ENCODE measurements at regions not wholly inside any gene's neighbourhood (a gene's known extent, or its start where the extent isn't known, plus 50 kb on each side); places are given as distances from the start of the nearest gene placed in this dataset.

GRCh38 chr5:125044491-125045282 lies 298.2 kb upstream of the ZNF608 start:
- Mint-ChIP-seq H3K27me3 (no peaks in the 10 kb centered on the region), H3K4me3 (no peak overlapping the region), H3K4me1 (ENCODE audit: low read depth in 2 of 2) (no peaks in the 10 kb centered on the region), H3K36me3 (ENCODE audit: insufficient read depth) (no peaks in the 10 kb centered on the region), H3K9me3 (peaks cover 0 to under 1% of the 10 kb centered on the region in 2 donors), H3K27ac (no peak overlapping the region)
- DNase-seq: no peak
- ATAC-seq (replicated peaks): no peak

GRCh38 chr5:125045646-125046045 lies 299.2 kb upstream of the ZNF608 start:
- Mint-ChIP-seq H3K4me3 (no peak overlapping the region), H3K9me3 (no peaks in the 10 kb centered on the region), H3K27ac (no peak overlapping the region), H3K36me3 (ENCODE audit: insufficient read depth) (no peaks in the 10 kb centered on the region), H3K4me1 (ENCODE audit: low read depth in 2 of 2) (no peaks in the 10 kb centered on the region), H3K27me3 (no peaks in the 10 kb centered on the region)
- no peak for DNase-seq
- ATAC-seq (replicated peaks): no peak

- Mint-ChIP-seq H3K27me3 (no peaks in the 10 kb centered on the region), H3K36me3 (ENCODE audit: insufficient read depth) (no peaks in the 10 kb centered on the region), H3K27ac (no peak overlapping the region), H3K9me3 (no peaks in the 10 kb centered on the region), H3K4me3 (no peak overlapping the region), H3K4me1 (ENCODE audit: low read depth in 2 of 2) (no peaks in the 10 kb centered on the region)
- DNase-seq (no peak), ATAC-seq (replicated peaks) (no peak)
These were observed 300.4 kb upstream of the ZNF608 start for GRCh38 chr5:125046838-125047237.

GRCh38 chr5:125047871-125048270 lies 301.4 kb upstream of the ZNF608 start:
- Mint-ChIP-seq H3K27ac (no peak overlapping the region), H3K9me3 (no peaks in the 10 kb centered on the region), H3K4me1 (ENCODE audit: low read depth in 2 of 2) (no peaks in the 10 kb centered on the region), H3K36me3 (ENCODE audit: insufficient read depth) (no peaks in the 10 kb centered on the region), H3K27me3 (no peaks in the 10 kb centered on the region), H3K4me3 (no peak overlapping the region)
- ATAC-seq (replicated peaks): no peak
- no peak for DNase-seq

GRCh38 chr5:125049721-125050702 lies 303.6 kb upstream of the ZNF608 start:
- no peak overlapping the region for H3K27ac Mint-ChIP-seq
- H3K27me3 Mint-ChIP-seq: no peaks in the 10 kb centered on the region
- H3K4me1 Mint-ChIP-seq (ENCODE audit: low read depth in 2 of 2): no peaks in the 10 kb centered on the region
- no peaks in the 10 kb centered on the region for H3K9me3 Mint-ChIP-seq
- H3K4me3 Mint-ChIP-seq: no peak overlapping the region
- no peaks in the 10 kb centered on the region for H3K36me3 Mint-ChIP-seq (ENCODE audit: insufficient read depth)
- ATAC-seq (replicated peaks) (no peak), DNase-seq (no peak)

- Mint-ChIP-seq H3K4me3 (no peak overlapping the region), H3K36me3 (ENCODE audit: insufficient read depth) (no peaks in the 10 kb centered on the region), H3K4me1 (ENCODE audit: low read depth in 2 of 2) (no peaks in the 10 kb centered on the region), H3K9me3 (no peaks in the 10 kb centered on the region), H3K27me3 (no peaks in the 10 kb centered on the region), H3K27ac (no peak overlapping the region)
- no peak for DNase-seq
- no peak for ATAC-seq (replicated peaks)
These were observed 304.5 kb upstream of the ZNF608 start for GRCh38 chr5:125050926-125051325.

GRCh38 chr5:125052584-125052983 lies 306.1 kb upstream of the ZNF608 start:
- H3K4me1 Mint-ChIP-seq (ENCODE audit: low read depth in 2 of 2): no peaks in the 10 kb centered on the region
- ATAC-seq (replicated peaks): no peak
- H3K27ac Mint-ChIP-seq: no peak overlapping the region
- H3K36me3 Mint-ChIP-seq (ENCODE audit: insufficient read depth): no peaks in the 10 kb centered on the region
- DNase-seq: no peak
- H3K4me3 Mint-ChIP-seq: no peak overlapping the region
- H3K27me3 Mint-ChIP-seq: no peaks in the 10 kb centered on the region
- peaks cover 0 to 3% of the 10 kb centered on the region in 2 donors for H3K9me3 Mint-ChIP-seq

GRCh38 chr5:125053179-125053578 lies 306.7 kb upstream of the ZNF608 start:
- Mint-ChIP-seq H3K27ac (no peak overlapping the region), H3K36me3 (ENCODE audit: insufficient read depth) (no peaks in the 10 kb centered on the region)
- DNase-seq: no peak

GRCh38 chr5:125054146-125054545 lies 307.7 kb upstream of the ZNF608 start:
- Mint-ChIP-seq H3K36me3 (ENCODE audit: insufficient read depth) (no peaks in the 10 kb centered on the region), H3K27me3 (no peaks in the 10 kb centered on the region), H3K9me3 (peaks cover 0 to 3% of the 10 kb centered on the region in 2 donors), H3K4me1 (ENCODE audit: low read depth in 2 of 2) (no peaks in the 10 kb centered on the region), H3K27ac (no peak overlapping the region), H3K4me3 (no peak overlapping the region)
- no peak for ATAC-seq (replicated peaks)
- DNase-seq: no peak

More at GRCh38 chr5:125053179-125053578, 306.7 kb upstream of the ZNF608 start:
- Mint-ChIP-seq H3K27me3 (no peaks in the 10 kb centered on the region), H3K4me3 (no peak overlapping the region), H3K4me1 (ENCODE audit: low read depth in 2 of 2) (no peaks in the 10 kb centered on the region), H3K9me3 (peaks cover 0 to 3% of the 10 kb centered on the region in 2 donors)
- no peak for ATAC-seq (replicated peaks)

- no peak for DNase-seq
- no peaks in the 10 kb centered on the region for H3K36me3 Mint-ChIP-seq (ENCODE audit: insufficient read depth)
- no peak for ATAC-seq (replicated peaks)
- no peaks in the 10 kb centered on the region for H3K27me3 Mint-ChIP-seq
- H3K9me3 Mint-ChIP-seq: peaks cover 0 to 7% of the 10 kb centered on the region in 2 donors
- no peak overlapping the region for H3K27ac Mint-ChIP-seq
- no peaks in the 10 kb centered on the region for H3K4me1 Mint-ChIP-seq (ENCODE audit: low read depth in 2 of 2)
- no peak overlapping the region for H3K4me3 Mint-ChIP-seq
These were observed 310.4 kb upstream of the ZNF608 start for GRCh38 chr5:125056671-125057485.

GRCh38 chr5:125057912-125058826 lies 311.7 kb upstream of the ZNF608 start:
- H3K27me3 Mint-ChIP-seq: no peaks in the 10 kb centered on the region
- H3K27ac Mint-ChIP-seq: no peak overlapping the region
- H3K9me3 Mint-ChIP-seq: peaks cover 0 to 7% of the 10 kb centered on the region in 2 donors
- no peaks in the 10 kb centered on the region for H3K4me1 Mint-ChIP-seq (ENCODE audit: low read depth in 2 of 2)
- no peak for DNase-seq
- no peaks in the 10 kb centered on the region for H3K36me3 Mint-ChIP-seq (ENCODE audit: insufficient read depth)
- H3K4me3 Mint-ChIP-seq: no peak overlapping the region
- ATAC-seq (replicated peaks): no peak

GRCh38 chr5:125059255-125060002 lies 313.0 kb upstream of the ZNF608 start:
- no peaks in the 10 kb centered on the region for H3K27me3 Mint-ChIP-seq
- no peak overlapping the region for H3K4me3 Mint-ChIP-seq
- H3K9me3 Mint-ChIP-seq: peaks cover 0 to 9% of the 10 kb centered on the region in 2 donors
- ATAC-seq (replicated peaks) (no peak), DNase-seq (no peak)
- no peaks in the 10 kb centered on the region for H3K36me3 Mint-ChIP-seq (ENCODE audit: insufficient read depth)
- no peak overlapping the region for H3K27ac Mint-ChIP-seq
- H3K4me1 Mint-ChIP-seq (ENCODE audit: low read depth in 2 of 2): no peaks in the 10 kb centered on the region

All from effector memory CD8-positive, alpha-beta T cell (primary cell).